GM12878 (cell line): ENCODE measurements at regions not wholly inside any gene's neighbourhood (a gene's known extent, or its start where the extent isn't known, plus 50 kb on each side); places are given as distances from the start of the nearest gene placed in this dataset.

Experiments
- ATAC-seq: fragments of 200-7000 bp; cut with Tn5 transposase; 3 replicates; pipeline ENCODE4 v1.9.1; 2020; ENCODE audit warnings: mild to moderate bottlenecking, moderate library complexity
- BruUV-seq: library from RNA; stranded (reverse); fragments of 400-500 nt; replicated peaks from 2 replicates; lab custom pipeline; 2021; lab: Mats Ljungman, UMichigan
- CTCF ChIA-PET: fragments of 300-600 bp; sonication (Branson Sonifier 250); formaldehyde crosslinking; extraction: SDS; loops from one replicate; lab custom pipeline; 2021; ENCODE audit warnings: inconsistent platforms; lab: Yijun Ruan, JAX
- POLR2A ChIA-PET: fragments of 350-600 bp; formaldehyde crosslinking; extraction: SDS; loops from one replicate; lab custom pipeline; 2021; ENCODE audit warnings: inconsistent platforms; lab: Charles Lee
- RAD21 ChIA-PET: fragments of 300-600 bp; sonication (Branson Sonifier 250); formaldehyde crosslinking; loops from one replicate; lab custom pipeline; 2023; ENCODE audit warnings: antibody characterized with exemption; ENCODE audit not compliant: unreplicated experiment; lab: Charles Lee
- SMC1A ChIA-PET: fragments of 300-600 bp; sonication (Branson Sonifier 250); formaldehyde crosslinking; loops from one replicate; lab custom pipeline; 2023; ENCODE audit not compliant: unreplicated experiment, uncharacterized antibody; lab: Charles Lee
- DNase-seq: peaks from one replicate; pipeline ENCODE4 v3.0.0-alpha.2; 2011; ENCODE audit warnings: low read depth, low spot score
- FAIRE-seq: peaks from 3 replicates; lab custom pipeline; 2011; peaks lifted over from hg19 to GRCh38; lab: Jason Lieb, UNC
- H2AFZ ChIP-seq: 2 replicates; pipeline ENCODE4 v1.6.0; 2011; ENCODE audit warnings: low read depth, low read length, control low read depth; ENCODE audit not compliant: control insufficient read depth
- H3K27ac ChIP-seq: 2 replicates; pipeline ENCODE4 v1.5.1; 2011; ENCODE audit warnings: control low read depth; ENCODE audit not compliant: control insufficient read depth, insufficient read depth
- H3K27me3 ChIP-seq, 2 experiments: replicated peaks in 1 of 2; 2 replicates each; pipeline versions ENCODE4 v1.6.0 to v1.6.1; 2011; ENCODE audit warnings: low read length in 1 of 2; ENCODE audit not compliant: control insufficient read depth in 2 of 2, insufficient read depth in 2 of 2
- H3K36me3 ChIP-seq, 2 experiments: 2 replicates each; pipeline ENCODE4 v1.5.1; 2011; ENCODE audit warnings: low read length in 1 of 2; ENCODE audit not compliant: control insufficient read depth in 2 of 2, insufficient read depth in 2 of 2
- H3K4me1 ChIP-seq: 2 replicates; pipeline ENCODE4 v1.6.1; 2011; ENCODE audit warnings: mild to moderate bottlenecking, low read length, moderate library complexity, mixed read lengths; ENCODE audit not compliant: control insufficient read depth, insufficient read depth
- H3K4me2 ChIP-seq: 2 replicates; pipeline ENCODE4 v1.6.0; 2011; ENCODE audit warnings: control low read depth; ENCODE audit not compliant: control insufficient read depth, insufficient read depth
- H3K4me3 ChIP-seq: fragments of 200-600 bp; sonication (generic); 2 replicates; pipeline ENCODE4 v1.5.1; 2016
- H3K79me2 ChIP-seq: 2 replicates; pipeline ENCODE4 v1.6.0; 2011; ENCODE audit warnings: low read length; ENCODE audit not compliant: control insufficient read depth, insufficient read depth
- H3K9ac ChIP-seq: 2 replicates; pipeline ENCODE4 v1.8.0; 2011; ENCODE audit warnings: low read length, control low read depth, mixed read lengths; ENCODE audit not compliant: control insufficient read depth, insufficient read depth
- H3K9me3 ChIP-seq: replicated peaks from 3 replicates; pipeline ENCODE4 v1.5.1; 2011; ENCODE audit warnings: mild to moderate bottlenecking, low read length; ENCODE audit not compliant: control insufficient read depth, insufficient read depth
- H4K20me1 ChIP-seq: 2 replicates; pipeline ENCODE4 v1.6.0; 2011; ENCODE audit not compliant: control insufficient read depth, insufficient read depth
- CHD2 ChIP-seq: IDR thresholded peaks from 2 replicates; pipeline ENCODE4 v1.6.1; 2011; ENCODE audit warnings: low read depth, low read length, improper control_type of control experiment, borderline replicate concordance
- EZH2 ChIP-seq: IDR thresholded peaks from 2 replicates; pipeline ENCODE4 v1.6.1; 2012; ENCODE audit warnings: low read depth, mild to moderate bottlenecking, control low read depth, inconsistent platforms, low read length, borderline replicate concordance; ENCODE audit not compliant: control insufficient read depth
- FOXM1 ChIP-seq: IDR thresholded peaks from 2 replicates; pipeline ENCODE4 v1.6.1; 2012; ENCODE audit warnings: low read depth, mild to moderate bottlenecking, inconsistent platforms, low read length, moderate library complexity
- GATAD2B ChIP-seq: fragments of 450-650 bp; conservative IDR thresholded peaks from 2 replicates; pipeline ENCODE4 v1.6.1; 2017; ENCODE audit warnings: low read depth, mild to moderate bottlenecking, moderate library complexity
- IRF4 ChIP-seq: IDR thresholded peaks from 2 replicates; pipeline ENCODE4 v1.6.1; 2011; ENCODE audit warnings: low read depth, low read length
- JUNB ChIP-seq: IDR thresholded peaks from 2 replicates; pipeline ENCODE4 v1.6.1; 2016; ENCODE audit warnings: antibody characterized with exemption, mild to moderate bottlenecking
- NBN ChIP-seq: fragments of 450-650 bp; IDR thresholded peaks from 2 replicates; pipeline ENCODE4 v1.6.1; 2016
- NFXL1 ChIP-seq: fragments of 450-650 bp; IDR thresholded peaks from 2 replicates; pipeline ENCODE4 v1.6.1; 2017; ENCODE audit warnings: antibody characterized with exemption, mild to moderate bottlenecking, borderline replicate concordance
- POU2F2 ChIP-seq: IDR thresholded peaks from 3 replicates; pipeline ENCODE4 v1.6.1; 2011; ENCODE audit warnings: low read depth, mild to moderate bottlenecking, low read length, borderline replicate concordance
- STAT1 ChIP-seq: fragments of 450-650 bp; conservative IDR thresholded peaks from 2 replicates; pipeline ENCODE4 v1.6.1; 2014; ENCODE audit warnings: antibody characterized with exemption, mild to moderate bottlenecking
- SUPT20H ChIP-seq: IDR thresholded peaks from 2 replicates; pipeline ENCODE4 v1.6.1; 2011; ENCODE audit warnings: low read depth, mild to moderate bottlenecking, low read length, moderate library complexity, borderline replicate concordance; ENCODE audit not compliant: control insufficient read depth
- TBL1XR1 ChIP-seq: IDR thresholded peaks from 2 replicates; pipeline ENCODE4 v1.6.1; 2012; ENCODE audit warnings: low read depth, low read length, improper control_type of control experiment
- ZNF384 ChIP-seq: IDR thresholded peaks from 2 replicates; pipeline ENCODE4 v1.6.1; 2012; ENCODE audit warnings: low read depth, mild to moderate bottlenecking, low read length, improper control_type of control experiment, borderline replicate concordance
- ZSCAN29 ChIP-seq: fragments of 450-650 bp; IDR thresholded peaks from 2 replicates; pipeline ENCODE4 v1.6.1; 2017; ENCODE audit warnings: mild to moderate bottlenecking, moderate library complexity
- WGBS: methylation state at CpG from one replicate; pipeline ENCODE4 v1.1.6; 2016; ENCODE audit warnings: low lambda C conversion rate; ENCODE audit not compliant: insufficient replicate concordance, insufficient coverage; ENCODE audit errors: missing lambda C conversion rate; 5-methylcytosine and 5-hydroxymethylcytosine counted together
- in situ Hi-C: fragments of 300-500 bp; cut with MboI; formaldehyde crosslinking; loops from 9 replicates; pipeline ENCODE4 v1.14.3; 2018; ENCODE audit warnings: mixed read lengths
- intact Hi-C: fragments of 100-400 bp; cut with micrococcal nuclease; formaldehyde crosslinking; loops from one replicate; pipeline ENCODE4 v1.14.2; 2022; ENCODE audit not compliant: unreplicated experiment
- TF ChIP-seq, protein P1 (sequence below): IDR thresholded peaks from 2 replicates; pipeline ENCODE4 v1.6.1; 2011; ENCODE audit warnings: low read depth, mild to moderate bottlenecking, low read length, moderate library complexity, borderline replicate concordance; ENCODE audit errors: extremely low read depth
- TF ChIP-seq, protein P2 (sequence below): fragments of 450-650 bp; formaldehyde crosslinking; IDR thresholded peaks from 2 replicates; pipeline ENCODE4 v1.5.0; 2022; ENCODE audit warnings: mild to moderate bottlenecking, missing genetic modification characterization
- TF ChIP-seq, protein P3 (sequence below): fragments of 150-350 bp; IDR thresholded peaks from 2 replicates; pipeline ENCODE4 v1.6.1; 2014; ENCODE audit warnings: mild to moderate bottlenecking, low read depth, low read length
- TF ChIP-seq, protein P4 (sequence below): IDR thresholded peaks from 2 replicates; pipeline ENCODE4 v1.6.1; 2012; ENCODE audit warnings: low read length, inconsistent platforms
- TF ChIP-seq, protein P5 (sequence below): IDR thresholded peaks from 2 replicates; pipeline ENCODE4 v1.6.1; 2011; ENCODE audit warnings: low read depth, low read length, improper control_type of control experiment, borderline replicate concordance

DNA sequence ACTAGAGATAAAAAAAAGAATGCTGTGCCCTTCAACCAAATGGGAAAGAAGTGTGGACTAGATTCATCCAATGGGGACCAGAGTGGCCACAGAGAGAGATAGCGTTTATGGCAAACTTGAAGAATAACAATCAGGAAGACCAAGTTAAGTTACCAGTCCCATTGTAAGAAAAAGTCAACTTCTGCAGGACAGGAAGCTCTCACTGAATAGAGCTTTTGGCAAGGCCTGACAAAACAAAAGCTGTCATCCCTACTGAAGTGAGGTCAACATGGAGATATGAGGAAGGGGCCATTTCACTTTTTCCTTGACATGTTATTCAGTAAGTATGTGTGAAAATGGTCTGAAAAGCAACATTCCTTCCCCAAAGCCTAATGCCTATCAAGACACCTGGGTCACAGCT is 111.8 kb upstream of the KLHL13 start:
- intact Hi-C loops, result no loop called here
- no peak overlapping the region for H3K27ac ChIP-seq
- FAIRE-seq (no peak), DNase-seq (no peak), ATAC-seq (no peak)
- ChIA-PET SMC1A (interaction anchor here (0.6 to 1.1 kb wide), 2 partner anchors 13 to 17 kb away, joined by 3 read pairs; no protein-coding TSS in a partner anchor), RAD21 (no interaction called here), POLR2A (no interaction called here)
- no peak overlapping the region for H3K9ac ChIP-seq
- no peaks in the 10 kb centered on the region for H3K79me2 ChIP-seq
- H3K9me3 ChIP-seq, result no peaks in the 10 kb centered on the region
- H2AFZ ChIP-seq, result no peak overlapping the region
- no peaks in the 10 kb centered on the region for H3K4me1 ChIP-seq
- H3K27me3 ChIP-seq, result no peaks in the 10 kb centered on the region
- no peak overlapping the region for H3K4me3 ChIP-seq
- WGBS, result 53% methylated on average over 1 of the region's 1 CpG
- no peaks in the 10 kb centered on the region for H3K36me3 ChIP-seq
- no peak for TF ChIP-seq EZH2
- no peak for TF ChIP-seq TBL1XR1
- no peak for TF ChIP-seq SUPT20H
- TF ChIP-seq, protein P1, sequence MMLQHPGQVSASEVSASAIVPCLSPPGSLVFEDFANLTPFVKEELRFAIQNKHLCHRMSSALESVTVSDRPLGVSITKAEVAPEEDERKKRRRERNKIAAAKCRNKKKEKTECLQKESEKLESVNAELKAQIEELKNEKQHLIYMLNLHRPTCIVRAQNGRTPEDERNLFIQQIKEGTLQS, result no peak
- TF ChIP-seq POU2F2, result no peak
- TF ChIP-seq, protein P2, sequence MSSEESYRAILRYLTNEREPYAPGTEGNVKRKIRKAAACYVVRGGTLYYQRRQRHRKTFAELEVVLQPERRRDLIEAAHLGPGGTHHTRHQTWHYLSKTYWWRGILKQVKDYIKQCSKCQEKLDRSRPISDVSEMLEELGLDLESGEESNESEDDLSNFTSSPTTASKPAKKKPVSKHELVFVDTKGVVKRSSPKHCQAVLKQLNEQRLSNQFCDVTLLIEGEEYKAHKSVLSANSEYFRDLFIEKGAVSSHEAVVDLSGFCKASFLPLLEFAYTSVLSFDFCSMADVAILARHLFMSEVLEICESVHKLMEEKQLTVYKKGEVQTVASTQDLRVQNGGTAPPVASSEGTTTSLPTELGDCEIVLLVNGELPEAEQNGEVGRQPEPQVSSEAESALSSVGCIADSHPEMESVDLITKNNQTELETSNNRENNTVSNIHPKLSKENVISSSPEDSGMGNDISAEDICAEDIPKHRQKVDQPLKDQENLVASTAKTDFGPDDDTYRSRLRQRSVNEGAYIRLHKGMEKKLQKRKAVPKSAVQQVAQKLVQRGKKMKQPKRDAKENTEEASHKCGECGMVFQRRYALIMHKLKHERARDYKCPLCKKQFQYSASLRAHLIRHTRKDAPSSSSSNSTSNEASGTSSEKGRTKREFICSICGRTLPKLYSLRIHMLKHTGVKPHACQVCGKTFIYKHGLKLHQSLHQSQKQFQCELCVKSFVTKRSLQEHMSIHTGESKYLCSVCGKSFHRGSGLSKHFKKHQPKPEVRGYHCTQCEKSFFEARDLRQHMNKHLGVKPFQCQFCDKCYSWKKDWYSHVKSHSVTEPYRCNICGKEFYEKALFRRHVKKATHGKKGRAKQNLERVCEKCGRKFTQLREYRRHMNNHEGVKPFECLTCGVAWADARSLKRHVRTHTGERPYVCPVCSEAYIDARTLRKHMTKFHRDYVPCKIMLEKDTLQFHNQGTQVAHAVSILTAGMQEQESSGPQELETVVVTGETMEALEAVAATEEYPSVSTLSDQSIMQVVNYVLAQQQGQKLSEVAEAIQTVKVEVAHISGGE (CRISPR knock-in tag), result no peak
- TF ChIP-seq, protein P3, sequence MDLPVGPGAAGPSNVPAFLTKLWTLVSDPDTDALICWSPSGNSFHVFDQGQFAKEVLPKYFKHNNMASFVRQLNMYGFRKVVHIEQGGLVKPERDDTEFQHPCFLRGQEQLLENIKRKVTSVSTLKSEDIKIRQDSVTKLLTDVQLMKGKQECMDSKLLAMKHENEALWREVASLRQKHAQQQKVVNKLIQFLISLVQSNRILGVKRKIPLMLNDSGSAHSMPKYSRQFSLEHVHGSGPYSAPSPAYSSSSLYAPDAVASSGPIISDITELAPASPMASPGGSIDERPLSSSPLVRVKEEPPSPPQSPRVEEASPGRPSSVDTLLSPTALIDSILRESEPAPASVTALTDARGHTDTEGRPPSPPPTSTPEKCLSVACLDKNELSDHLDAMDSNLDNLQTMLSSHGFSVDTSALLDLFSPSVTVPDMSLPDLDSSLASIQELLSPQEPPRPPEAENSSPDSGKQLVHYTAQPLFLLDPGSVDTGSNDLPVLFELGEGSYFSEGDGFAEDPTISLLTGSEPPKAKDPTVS, result no peak
- no peak for TF ChIP-seq GATAD2B
- no peak for TF ChIP-seq CHD2
- TF ChIP-seq FOXM1, result no peak
- TF ChIP-seq NFXL1, result no peak
- TF ChIP-seq ZSCAN29, result no peak
- TF ChIP-seq NBN, result no peak
- no peak for TF ChIP-seq ZNF384
- no peak for TF ChIP-seq IRF4
- no peak for TF ChIP-seq JUNB
- no peak for TF ChIP-seq STAT1
- TF ChIP-seq, protein P4, sequence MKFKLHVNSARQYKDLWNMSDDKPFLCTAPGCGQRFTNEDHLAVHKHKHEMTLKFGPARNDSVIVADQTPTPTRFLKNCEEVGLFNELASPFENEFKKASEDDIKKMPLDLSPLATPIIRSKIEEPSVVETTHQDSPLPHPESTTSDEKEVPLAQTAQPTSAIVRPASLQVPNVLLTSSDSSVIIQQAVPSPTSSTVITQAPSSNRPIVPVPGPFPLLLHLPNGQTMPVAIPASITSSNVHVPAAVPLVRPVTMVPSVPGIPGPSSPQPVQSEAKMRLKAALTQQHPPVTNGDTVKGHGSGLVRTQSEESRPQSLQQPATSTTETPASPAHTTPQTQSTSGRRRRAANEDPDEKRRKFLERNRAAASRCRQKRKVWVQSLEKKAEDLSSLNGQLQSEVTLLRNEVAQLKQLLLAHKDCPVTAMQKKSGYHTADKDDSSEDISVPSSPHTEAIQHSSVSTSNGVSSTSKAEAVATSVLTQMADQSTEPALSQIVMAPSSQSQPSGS, result no peak
- TF ChIP-seq, protein P5, sequence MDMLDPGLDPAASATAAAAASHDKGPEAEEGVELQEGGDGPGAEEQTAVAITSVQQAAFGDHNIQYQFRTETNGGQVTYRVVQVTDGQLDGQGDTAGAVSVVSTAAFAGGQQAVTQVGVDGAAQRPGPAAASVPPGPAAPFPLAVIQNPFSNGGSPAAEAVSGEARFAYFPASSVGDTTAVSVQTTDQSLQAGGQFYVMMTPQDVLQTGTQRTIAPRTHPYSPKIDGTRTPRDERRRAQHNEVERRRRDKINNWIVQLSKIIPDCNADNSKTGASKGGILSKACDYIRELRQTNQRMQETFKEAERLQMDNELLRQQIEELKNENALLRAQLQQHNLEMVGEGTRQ, result no peak
- TF ChIP-seq, all 136 proteins: peak for 0
- CTCF ChIA-PET, result interaction anchor here (1.0 kb wide), 1 partner anchor 17 kb away, joined by 3 read pairs; no protein-coding TSS in a partner anchor
- BruUV-seq, result no TSS peak
- Histone ChIP-seq H4K20me1 (no peaks in the 10 kb centered on the region), H3K4me2 (no peak overlapping the region)
- in situ Hi-C loops, result no loop called here
